ENCODE measurements at regions not wholly inside any gene's neighbourhood (a gene's known extent, or its start where the extent isn't known, plus 50 kb on each side); places are given as distances from the start of the nearest gene placed in this dataset.

DNA sequence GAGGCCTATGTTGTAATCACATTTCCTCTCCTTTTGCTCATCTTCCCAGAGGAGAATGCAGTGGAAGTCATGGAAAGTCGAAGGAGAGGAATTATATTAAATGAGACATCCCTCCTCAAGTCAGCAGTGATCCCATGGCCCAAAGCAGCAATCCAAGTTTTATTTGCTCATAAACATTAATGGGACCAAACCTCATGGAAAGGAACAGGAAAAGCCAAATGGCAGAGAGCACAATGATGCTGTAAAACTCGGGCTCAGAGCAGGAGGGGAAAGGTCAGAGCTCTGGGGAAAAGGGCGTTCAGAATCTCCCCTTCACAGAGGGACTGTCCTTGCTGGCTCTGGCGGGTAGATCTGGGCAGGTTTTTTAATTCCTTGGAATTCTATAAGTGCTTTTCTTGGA lies 175.8 kb downstream of the C5orf15 start:
- TF ChIP-seq, protein P1, sequence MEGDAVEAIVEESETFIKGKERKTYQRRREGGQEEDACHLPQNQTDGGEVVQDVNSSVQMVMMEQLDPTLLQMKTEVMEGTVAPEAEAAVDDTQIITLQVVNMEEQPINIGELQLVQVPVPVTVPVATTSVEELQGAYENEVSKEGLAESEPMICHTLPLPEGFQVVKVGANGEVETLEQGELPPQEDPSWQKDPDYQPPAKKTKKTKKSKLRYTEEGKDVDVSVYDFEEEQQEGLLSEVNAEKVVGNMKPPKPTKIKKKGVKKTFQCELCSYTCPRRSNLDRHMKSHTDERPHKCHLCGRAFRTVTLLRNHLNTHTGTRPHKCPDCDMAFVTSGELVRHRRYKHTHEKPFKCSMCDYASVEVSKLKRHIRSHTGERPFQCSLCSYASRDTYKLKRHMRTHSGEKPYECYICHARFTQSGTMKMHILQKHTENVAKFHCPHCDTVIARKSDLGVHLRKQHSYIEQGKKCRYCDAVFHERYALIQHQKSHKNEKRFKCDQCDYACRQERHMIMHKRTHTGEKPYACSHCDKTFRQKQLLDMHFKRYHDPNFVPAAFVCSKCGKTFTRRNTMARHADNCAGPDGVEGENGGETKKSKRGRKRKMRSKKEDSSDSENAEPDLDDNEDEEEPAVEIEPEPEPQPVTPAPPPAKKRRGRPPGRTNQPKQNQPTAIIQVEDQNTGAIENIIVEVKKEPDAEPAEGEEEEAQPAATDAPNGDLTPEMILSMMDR (IDR thresholded peaks at IDR 0.05) = no peak
- no peak for TF ChIP-seq ZFX (IDR thresholded peaks at IDR 0.05; ENCODE audit: borderline replicate concordance)
